ENCODE measurements at regions not wholly inside any gene's neighbourhood (a gene's known extent, or its start where the extent isn't known, plus 50 kb on each side); places are given as distances from the start of the nearest gene placed in this dataset.
A peak's percentile ranks its signal among the peaks of the same experiment; 100 is the strongest.

- intact Hi-C loops (cut with DNase I) = no loop called here
- Histone ChIP-seq H3K4me1 (no peaks in the 10 kb centered on the region), H3K9me3 (no peaks in the 10 kb centered on the region), H3K27me3 (no peaks in the 10 kb centered on the region), H3K27ac (no peak overlapping the region), H3K36me3 (no peaks in the 10 kb centered on the region), H3K4me3 (no peak overlapping the region)
- ATAC-seq (no peak), DNase-seq (no peak)
- no peak for TF ChIP-seq POLR2A (IDR thresholded peaks at IDR 0.05)
- TF ChIP-seq, protein P1, sequence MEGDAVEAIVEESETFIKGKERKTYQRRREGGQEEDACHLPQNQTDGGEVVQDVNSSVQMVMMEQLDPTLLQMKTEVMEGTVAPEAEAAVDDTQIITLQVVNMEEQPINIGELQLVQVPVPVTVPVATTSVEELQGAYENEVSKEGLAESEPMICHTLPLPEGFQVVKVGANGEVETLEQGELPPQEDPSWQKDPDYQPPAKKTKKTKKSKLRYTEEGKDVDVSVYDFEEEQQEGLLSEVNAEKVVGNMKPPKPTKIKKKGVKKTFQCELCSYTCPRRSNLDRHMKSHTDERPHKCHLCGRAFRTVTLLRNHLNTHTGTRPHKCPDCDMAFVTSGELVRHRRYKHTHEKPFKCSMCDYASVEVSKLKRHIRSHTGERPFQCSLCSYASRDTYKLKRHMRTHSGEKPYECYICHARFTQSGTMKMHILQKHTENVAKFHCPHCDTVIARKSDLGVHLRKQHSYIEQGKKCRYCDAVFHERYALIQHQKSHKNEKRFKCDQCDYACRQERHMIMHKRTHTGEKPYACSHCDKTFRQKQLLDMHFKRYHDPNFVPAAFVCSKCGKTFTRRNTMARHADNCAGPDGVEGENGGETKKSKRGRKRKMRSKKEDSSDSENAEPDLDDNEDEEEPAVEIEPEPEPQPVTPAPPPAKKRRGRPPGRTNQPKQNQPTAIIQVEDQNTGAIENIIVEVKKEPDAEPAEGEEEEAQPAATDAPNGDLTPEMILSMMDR (IDR thresholded peaks at IDR 0.05) = no peak
- WGBS (ENCODE audit: insufficient coverage, low coverage, low lambda C conversion rate, missing lambda C conversion rate) = 79% methylated on average over 8 of the region's 8 CpGs
These were observed 2118.9 kb downstream of the MAT2B start for GRCh38 chr5:165624166-165624946.

DNA sequence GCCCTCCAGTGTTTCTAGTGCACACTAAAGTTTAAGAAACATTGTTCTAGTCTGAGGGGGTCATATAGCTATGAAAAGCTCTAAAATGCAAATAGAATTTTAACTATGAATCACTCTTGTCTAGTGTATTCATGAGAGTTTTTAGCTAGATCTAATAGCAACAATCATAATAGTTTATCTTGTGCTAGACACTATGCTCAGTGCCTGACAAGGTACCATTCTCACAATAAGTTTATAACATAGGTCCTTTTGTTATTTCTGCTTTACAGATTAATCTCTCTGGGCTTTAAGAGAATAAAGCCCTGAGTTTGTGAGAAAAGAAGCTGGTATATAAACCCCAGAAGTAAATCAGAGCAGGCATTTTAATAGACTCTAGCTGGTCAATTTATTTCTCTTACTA, 2120.7 kb downstream of the MAT2B start:
- TF ChIP-seq, protein P1 (IDR thresholded peaks at IDR 0.05) = no peak
- TF ChIP-seq POLR2A (IDR thresholded peaks at IDR 0.05) = no peak
- no peaks in the 10 kb centered on the region for H3K4me1 ChIP-seq

DNA sequence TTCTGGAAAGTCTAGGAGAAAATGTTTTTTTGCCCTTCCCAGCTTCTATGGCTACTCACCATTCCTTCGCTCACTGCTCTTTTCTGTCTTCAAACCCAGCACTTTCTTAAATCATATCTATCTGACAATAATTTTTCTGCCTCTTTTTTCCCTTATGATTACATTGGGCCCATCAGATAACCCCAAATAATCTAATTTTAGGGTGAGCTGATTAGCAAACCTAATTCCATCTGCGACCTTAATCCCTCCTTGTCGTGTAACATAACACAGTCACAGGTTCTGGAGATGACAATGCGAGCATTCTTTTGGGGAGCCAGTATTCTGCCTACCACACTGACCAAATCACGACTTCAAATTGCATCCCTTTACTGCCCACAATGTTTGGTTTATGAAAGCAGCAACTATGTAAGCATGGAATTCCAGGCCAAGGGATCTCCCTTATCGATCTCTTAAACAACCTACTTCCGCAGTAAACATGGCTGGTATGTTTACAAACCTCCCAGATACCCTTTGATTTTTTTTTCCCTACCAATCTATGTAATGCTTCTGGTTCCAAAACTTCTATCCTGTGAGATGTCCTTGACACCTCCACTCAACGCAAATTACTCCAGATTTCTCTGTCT, 2122.2 kb downstream of the MAT2B start:
- TF ChIP-seq, protein P1 (IDR thresholded peaks at IDR 0.05) = no peak
- TF ChIP-seq POLR2A (IDR thresholded peaks at IDR 0.05) = no peak
- H3K4me1 ChIP-seq = no peaks in the 10 kb centered on the region
- DNase-seq (no peak), ATAC-seq (peak in 2 of 4 donors; percentile 55 to 66)
- H3K27me3 ChIP-seq = no peaks in the 10 kb centered on the region
- 49% methylated on average over 8 of the region's 8 CpGs for WGBS (ENCODE audit: insufficient coverage, low coverage, low lambda C conversion rate, missing lambda C conversion rate)
- intact Hi-C loops (cut with DNase I) = no loop called here
- H3K36me3 ChIP-seq = no peaks in the 10 kb centered on the region
- no peak overlapping the region for H3K4me3 ChIP-seq
- H3K9me3 ChIP-seq = no peaks in the 10 kb centered on the region
- no peak overlapping the region for H3K27ac ChIP-seq

More for the DNA sequence above, 2120.7 kb downstream of the MAT2B start:
- intact Hi-C loops (cut with DNase I) = no loop called here
- H3K4me3 ChIP-seq = no peak overlapping the region
- no peaks in the 10 kb centered on the region for H3K27me3 ChIP-seq
- no peaks in the 10 kb centered on the region for H3K9me3 ChIP-seq
- H3K27ac ChIP-seq = no peak overlapping the region
- H3K36me3 ChIP-seq = no peaks in the 10 kb centered on the region
- DNase-seq = no peak
- ATAC-seq = no peak

DNA sequence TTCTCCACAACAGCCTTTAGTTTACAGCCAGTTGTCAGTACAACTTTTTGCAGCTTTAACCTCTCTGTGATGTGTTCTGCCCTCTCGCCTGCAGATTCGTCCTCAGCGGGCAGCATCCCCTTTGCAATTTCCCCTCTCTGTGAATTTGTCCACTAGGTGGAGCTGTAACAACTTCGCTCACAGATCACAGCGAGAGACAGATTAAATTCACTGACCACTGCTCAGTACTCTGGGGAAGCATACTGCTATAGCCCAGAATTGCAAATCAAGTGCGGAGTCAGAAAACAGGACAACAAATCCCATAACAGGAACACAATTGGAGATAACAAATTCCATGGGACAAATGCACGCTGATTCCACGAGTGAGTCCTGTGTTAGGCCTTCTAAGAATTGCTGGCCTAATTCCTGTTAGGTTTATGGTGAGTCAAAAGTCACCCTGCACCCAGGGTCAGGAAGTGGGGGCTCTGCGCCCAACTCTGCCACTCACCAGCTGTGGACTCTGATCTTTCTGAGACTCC, 2124.9 kb downstream of the MAT2B start:
- ATAC-seq = peak; percentile 96 to 99 (median 98)
- TF ChIP-seq, protein P1 (IDR thresholded peaks at IDR 0.05) = peak; percentile 71 to 88 (median 86)
- no peak for TF ChIP-seq POLR2A (IDR thresholded peaks at IDR 0.05)
- DNase-seq = peak in 2 of 3 donors; percentile 30 to 55
- 5% methylated on average over 9 of the region's 9 CpGs for WGBS (ENCODE audit: insufficient coverage, low coverage, low lambda C conversion rate, missing lambda C conversion rate)
- intact Hi-C loops (cut with DNase I) = no loop called here
- no peaks in the 10 kb centered on the region for H3K4me1 ChIP-seq
- no peak overlapping the region for H3K27ac ChIP-seq
- H3K9me3 ChIP-seq = no peaks in the 10 kb centered on the region
- H3K27me3 ChIP-seq = no peaks in the 10 kb centered on the region
- H3K4me3 ChIP-seq = no peak overlapping the region
- no peaks in the 10 kb centered on the region for H3K36me3 ChIP-seq
